ENCODE measurements at regions not wholly inside any gene's neighbourhood (a gene's known extent, or its start where the extent isn't known, plus 50 kb on each side); places are given as distances from the start of the nearest gene placed in this dataset.

DNA sequence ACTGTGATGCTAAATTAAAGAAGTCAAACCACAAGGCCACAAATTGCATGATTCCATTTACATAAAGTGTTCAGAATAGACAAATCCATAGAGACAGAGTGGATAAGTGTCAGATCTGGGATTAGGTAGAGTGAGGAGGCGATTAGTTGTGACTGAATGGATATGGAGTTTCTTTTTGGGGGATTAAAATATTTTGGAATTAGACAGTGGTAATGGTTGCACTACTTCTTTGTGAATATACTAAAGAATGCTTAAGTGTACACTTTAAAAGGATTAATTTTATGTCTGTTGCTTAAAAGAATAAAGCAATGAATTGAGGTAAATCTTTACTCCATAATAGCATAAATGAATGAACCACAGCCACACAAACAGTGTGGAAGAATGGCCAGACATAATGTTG lies 175.5 kb upstream of the CADM2 start:
- Histone ChIP-seq H3K4me1 (ENCODE audit: control insufficient read depth in 4 of 4, insufficient read depth in 4 of 4, low read length in 3 of 4) (no peaks in the 10 kb centered on the region), H3K36me3 (ENCODE audit: control insufficient read depth in 4 of 4, insufficient read depth in 3 of 4, low read depth in 1 of 4, low read length in 3 of 4) (no peaks in the 10 kb centered on the region), H3K9me3 (ENCODE audit: control insufficient read depth in 4 of 4, low read length in 3 of 4) (no peaks in the 10 kb centered on the region), H3K9ac (ENCODE audit: low read depth in 1 of 2, low read length in 2 of 2) (no peak overlapping the region), H3K4me3 (ENCODE audit: low read depth in 1 of 3, low read length in 3 of 3) (no peak overlapping the region), H3K27me3 (ENCODE audit: control insufficient read depth in 4 of 4, insufficient read depth in 4 of 4, low read length in 3 of 4) (no peaks in the 10 kb centered on the region), H3K27ac (ENCODE audit: low read depth in 1 of 2, low read length in 2 of 2) (no peak overlapping the region)
- 60% methylated on average over 1 of the region's 1 CpG for WGBS
- TF ChIP-seq RXRA (IDR thresholded peaks at IDR 0.05), result no peak
- TF ChIP-seq, protein P1, sequence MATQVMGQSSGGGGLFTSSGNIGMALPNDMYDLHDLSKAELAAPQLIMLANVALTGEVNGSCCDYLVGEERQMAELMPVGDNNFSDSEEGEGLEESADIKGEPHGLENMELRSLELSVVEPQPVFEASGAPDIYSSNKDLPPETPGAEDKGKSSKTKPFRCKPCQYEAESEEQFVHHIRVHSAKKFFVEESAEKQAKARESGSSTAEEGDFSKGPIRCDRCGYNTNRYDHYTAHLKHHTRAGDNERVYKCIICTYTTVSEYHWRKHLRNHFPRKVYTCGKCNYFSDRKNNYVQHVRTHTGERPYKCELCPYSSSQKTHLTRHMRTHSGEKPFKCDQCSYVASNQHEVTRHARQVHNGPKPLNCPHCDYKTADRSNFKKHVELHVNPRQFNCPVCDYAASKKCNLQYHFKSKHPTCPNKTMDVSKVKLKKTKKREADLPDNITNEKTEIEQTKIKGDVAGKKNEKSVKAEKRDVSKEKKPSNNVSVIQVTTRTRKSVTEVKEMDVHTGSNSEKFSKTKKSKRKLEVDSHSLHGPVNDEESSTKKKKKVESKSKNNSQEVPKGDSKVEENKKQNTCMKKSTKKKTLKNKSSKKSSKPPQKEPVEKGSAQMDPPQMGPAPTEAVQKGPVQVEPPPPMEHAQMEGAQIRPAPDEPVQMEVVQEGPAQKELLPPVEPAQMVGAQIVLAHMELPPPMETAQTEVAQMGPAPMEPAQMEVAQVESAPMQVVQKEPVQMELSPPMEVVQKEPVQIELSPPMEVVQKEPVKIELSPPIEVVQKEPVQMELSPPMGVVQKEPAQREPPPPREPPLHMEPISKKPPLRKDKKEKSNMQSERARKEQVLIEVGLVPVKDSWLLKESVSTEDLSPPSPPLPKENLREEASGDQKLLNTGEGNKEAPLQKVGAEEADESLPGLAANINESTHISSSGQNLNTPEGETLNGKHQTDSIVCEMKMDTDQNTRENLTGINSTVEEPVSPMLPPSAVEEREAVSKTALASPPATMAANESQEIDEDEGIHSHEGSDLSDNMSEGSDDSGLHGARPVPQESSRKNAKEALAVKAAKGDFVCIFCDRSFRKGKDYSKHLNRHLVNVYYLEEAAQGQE (IDR thresholded peaks at IDR 0.05), result no peak
- TF ChIP-seq, protein P2, sequence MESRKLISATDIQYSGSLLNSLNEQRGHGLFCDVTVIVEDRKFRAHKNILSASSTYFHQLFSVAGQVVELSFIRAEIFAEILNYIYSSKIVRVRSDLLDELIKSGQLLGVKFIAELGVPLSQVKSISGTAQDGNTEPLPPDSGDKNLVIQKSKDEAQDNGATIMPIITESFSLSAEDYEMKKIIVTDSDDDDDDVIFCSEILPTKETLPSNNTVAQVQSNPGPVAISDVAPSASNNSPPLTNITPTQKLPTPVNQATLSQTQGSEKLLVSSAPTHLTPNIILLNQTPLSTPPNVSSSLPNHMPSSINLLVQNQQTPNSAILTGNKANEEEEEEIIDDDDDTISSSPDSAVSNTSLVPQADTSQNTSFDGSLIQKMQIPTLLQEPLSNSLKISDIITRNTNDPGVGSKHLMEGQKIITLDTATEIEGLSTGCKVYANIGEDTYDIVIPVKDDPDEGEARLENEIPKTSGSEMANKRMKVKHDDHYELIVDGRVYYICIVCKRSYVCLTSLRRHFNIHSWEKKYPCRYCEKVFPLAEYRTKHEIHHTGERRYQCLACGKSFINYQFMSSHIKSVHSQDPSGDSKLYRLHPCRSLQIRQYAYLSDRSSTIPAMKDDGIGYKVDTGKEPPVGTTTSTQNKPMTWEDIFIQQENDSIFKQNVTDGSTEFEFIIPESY (IDR thresholded peaks at IDR 0.05), result no peak
- DNase-seq (ENCODE audit: low spot score), result no peak

DNA sequence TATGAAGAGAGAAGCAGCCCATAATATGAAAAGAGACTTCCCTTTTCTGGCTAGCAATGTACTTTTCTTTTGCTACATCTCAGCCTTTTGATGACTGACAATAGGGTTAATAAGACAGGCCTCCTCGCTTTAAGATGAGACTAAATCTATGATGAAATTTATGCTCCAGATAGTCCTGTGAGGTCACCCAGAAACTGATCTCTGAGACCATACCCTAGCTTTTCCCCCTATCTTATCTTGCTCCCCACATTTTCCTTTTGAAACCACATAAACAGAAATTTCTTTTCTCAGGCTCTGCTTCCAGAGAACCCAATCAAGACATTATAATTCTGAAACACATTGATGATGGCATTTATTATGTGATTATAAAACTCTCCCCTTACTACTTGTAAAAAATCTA lies 168.8 kb upstream of the CADM2 start:
- 58% methylated on average over 1 of the region's 1 CpG for WGBS
- no peaks in the 10 kb centered on the region for H3K27me3 ChIP-seq (ENCODE audit: control insufficient read depth in 4 of 4, insufficient read depth in 4 of 4, low read length in 3 of 4)
- no peak overlapping the region for H3K9ac ChIP-seq (ENCODE audit: low read depth in 1 of 2, low read length in 2 of 2)
- H3K36me3 ChIP-seq (ENCODE audit: control insufficient read depth in 4 of 4, insufficient read depth in 3 of 4, low read depth in 1 of 4, low read length in 3 of 4), result no peaks in the 10 kb centered on the region
- TF ChIP-seq FOXA2 (IDR thresholded peaks at IDR 0.05), result no peak
- no peak for TF ChIP-seq GABPA (IDR thresholded peaks at IDR 0.05 in 1 of 2, conservative IDR thresholded peaks at IDR 0.05 in 1 of 2)
- TF ChIP-seq FOXA1 (IDR thresholded peaks at IDR 0.05), result no peak
- TF ChIP-seq RXRA (IDR thresholded peaks at IDR 0.05), result no peak
- no peak for TF ChIP-seq HNF4G (IDR thresholded peaks at IDR 0.05)
- TF ChIP-seq, protein P3, sequence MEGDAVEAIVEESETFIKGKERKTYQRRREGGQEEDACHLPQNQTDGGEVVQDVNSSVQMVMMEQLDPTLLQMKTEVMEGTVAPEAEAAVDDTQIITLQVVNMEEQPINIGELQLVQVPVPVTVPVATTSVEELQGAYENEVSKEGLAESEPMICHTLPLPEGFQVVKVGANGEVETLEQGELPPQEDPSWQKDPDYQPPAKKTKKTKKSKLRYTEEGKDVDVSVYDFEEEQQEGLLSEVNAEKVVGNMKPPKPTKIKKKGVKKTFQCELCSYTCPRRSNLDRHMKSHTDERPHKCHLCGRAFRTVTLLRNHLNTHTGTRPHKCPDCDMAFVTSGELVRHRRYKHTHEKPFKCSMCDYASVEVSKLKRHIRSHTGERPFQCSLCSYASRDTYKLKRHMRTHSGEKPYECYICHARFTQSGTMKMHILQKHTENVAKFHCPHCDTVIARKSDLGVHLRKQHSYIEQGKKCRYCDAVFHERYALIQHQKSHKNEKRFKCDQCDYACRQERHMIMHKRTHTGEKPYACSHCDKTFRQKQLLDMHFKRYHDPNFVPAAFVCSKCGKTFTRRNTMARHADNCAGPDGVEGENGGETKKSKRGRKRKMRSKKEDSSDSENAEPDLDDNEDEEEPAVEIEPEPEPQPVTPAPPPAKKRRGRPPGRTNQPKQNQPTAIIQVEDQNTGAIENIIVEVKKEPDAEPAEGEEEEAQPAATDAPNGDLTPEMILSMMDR (IDR thresholded peaks at IDR 0.05; ENCODE audit: low read depth, low read length, missing input control), result no peak
- no peak for TF ChIP-seq JUND (IDR thresholded peaks at IDR 0.05)
- TF ChIP-seq, protein P4, sequence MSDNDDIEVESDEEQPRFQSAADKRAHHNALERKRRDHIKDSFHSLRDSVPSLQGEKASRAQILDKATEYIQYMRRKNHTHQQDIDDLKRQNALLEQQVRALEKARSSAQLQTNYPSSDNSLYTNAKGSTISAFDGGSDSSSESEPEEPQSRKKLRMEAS (IDR thresholded peaks at IDR 0.05), result no peak
- TF ChIP-seq YY1 (IDR thresholded peaks at IDR 0.05), result no peak
- no peak for TF ChIP-seq TAF1 (conservative IDR thresholded peaks at IDR 0.05)
- TF ChIP-seq RAD21 (IDR thresholded peaks at IDR 0.05), result no peak
- TF ChIP-seq HNF4A (conservative IDR thresholded peaks at IDR 0.05), result no peak
- TF ChIP-seq EGR1 (IDR thresholded peaks at IDR 0.05; ENCODE audit: low read depth in 2 of 2), result no peak
- TF ChIP-seq, protein P5, sequence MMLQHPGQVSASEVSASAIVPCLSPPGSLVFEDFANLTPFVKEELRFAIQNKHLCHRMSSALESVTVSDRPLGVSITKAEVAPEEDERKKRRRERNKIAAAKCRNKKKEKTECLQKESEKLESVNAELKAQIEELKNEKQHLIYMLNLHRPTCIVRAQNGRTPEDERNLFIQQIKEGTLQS (IDR thresholded peaks at IDR 0.05), result no peak
- TF ChIP-seq SP1 (IDR thresholded peaks at IDR 0.05), result no peak
- TF ChIP-seq NR2F2 (IDR thresholded peaks at IDR 0.05), result no peak
- TF ChIP-seq, protein P2 (IDR thresholded peaks at IDR 0.05), result no peak
- H3K27ac ChIP-seq (ENCODE audit: low read depth in 1 of 2, low read length in 2 of 2), result no peak overlapping the region
- no peaks in the 10 kb centered on the region for H3K9me3 ChIP-seq (ENCODE audit: control insufficient read depth in 4 of 4, low read length in 3 of 4)
- DNase-seq (ENCODE audit: low spot score), result no peak
- H3K4me1 ChIP-seq (ENCODE audit: control insufficient read depth in 4 of 4, insufficient read depth in 4 of 4, low read length in 3 of 4), result no peaks in the 10 kb centered on the region
- no peak overlapping the region for H3K4me3 ChIP-seq (ENCODE audit: low read depth in 1 of 3, low read length in 3 of 3)

Data from liver (tissue), 8 donors.